HG03469 (cell line): ENCODE measurements at regions not wholly inside any gene's neighbourhood (a gene's known extent, or its start where the extent isn't known, plus 50 kb on each side); places are given as distances from the start of the nearest gene placed in this dataset.
A peak's percentile ranks its signal among the peaks of the same experiment; 100 is the strongest.
"Not testable (repeated sequence)": the region's sequence is repeated elsewhere in the genome, so short reads cannot be mapped to it uniquely, and the experiment has no call there.

Source experiments
- ATAC-seq: cut with Tn5 transposase; IDR thresholded peaks from one replicate; pipeline ENCODE4 v1.9.1; 2021; ENCODE audit warnings: mild to moderate bottlenecking, moderate library complexity, moderate number of reproducible peaks; ENCODE audit not compliant: unreplicated experiment

- ATAC-seq, result no peak
Measured at GRCh38 chrX:63581906-63582305, 203.1 kb downstream of the ARHGEF9 start.

- no peak for ATAC-seq
Measured at GRCh38 chrX:63581398-63581797, 203.6 kb downstream of the ARHGEF9 start.

DNA sequence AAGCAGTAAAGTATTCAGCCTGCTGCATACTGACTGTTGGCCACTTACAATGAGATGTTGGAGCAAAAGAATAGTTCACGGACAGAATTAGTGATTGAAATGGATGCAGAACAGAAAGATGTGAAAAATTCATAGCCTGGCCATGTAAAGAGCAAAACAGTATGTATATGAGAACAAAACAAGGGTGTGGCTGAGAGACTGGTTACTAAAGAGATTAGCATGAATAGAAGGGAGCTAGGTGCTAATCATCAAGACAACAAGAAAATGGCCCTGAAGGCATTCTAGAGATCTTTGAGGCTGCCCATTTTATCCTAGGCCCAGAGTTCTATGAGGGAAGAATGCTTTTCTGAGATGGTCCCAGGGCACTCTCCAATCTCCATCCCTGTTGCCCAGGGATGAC lies 208.5 kb downstream of the ARHGEF9 start:
- ATAC-seq, result no peak

DNA sequence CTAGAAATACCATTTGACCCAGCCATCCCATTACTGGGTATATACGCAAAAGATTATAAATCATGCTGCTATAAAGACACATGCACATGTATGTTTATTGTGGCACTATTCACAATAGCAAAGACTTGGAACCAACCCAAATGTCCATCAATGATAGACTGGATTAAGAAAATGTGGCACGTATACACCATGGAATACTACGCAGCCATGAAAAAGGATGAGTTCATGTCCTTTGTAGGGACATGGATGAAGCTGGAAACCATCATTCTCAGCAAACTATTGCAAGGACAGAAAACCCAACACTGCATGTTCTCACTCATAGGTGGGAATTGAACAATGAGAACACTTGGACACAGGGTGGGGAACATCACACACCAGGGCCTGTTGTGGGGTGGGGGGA lies 209.3 kb downstream of the ARHGEF9 start:
- not testable (repeated sequence) for ATAC-seq

GRCh38 chrX:63566856-63567255 lies 215.7 kb upstream of the SPIN4 start:
- ATAC-seq, result no peak

- no peak for ATAC-seq
Measured at GRCh38 chrX:63561425-63561824, 210.3 kb upstream of the SPIN4 start.

DNA sequence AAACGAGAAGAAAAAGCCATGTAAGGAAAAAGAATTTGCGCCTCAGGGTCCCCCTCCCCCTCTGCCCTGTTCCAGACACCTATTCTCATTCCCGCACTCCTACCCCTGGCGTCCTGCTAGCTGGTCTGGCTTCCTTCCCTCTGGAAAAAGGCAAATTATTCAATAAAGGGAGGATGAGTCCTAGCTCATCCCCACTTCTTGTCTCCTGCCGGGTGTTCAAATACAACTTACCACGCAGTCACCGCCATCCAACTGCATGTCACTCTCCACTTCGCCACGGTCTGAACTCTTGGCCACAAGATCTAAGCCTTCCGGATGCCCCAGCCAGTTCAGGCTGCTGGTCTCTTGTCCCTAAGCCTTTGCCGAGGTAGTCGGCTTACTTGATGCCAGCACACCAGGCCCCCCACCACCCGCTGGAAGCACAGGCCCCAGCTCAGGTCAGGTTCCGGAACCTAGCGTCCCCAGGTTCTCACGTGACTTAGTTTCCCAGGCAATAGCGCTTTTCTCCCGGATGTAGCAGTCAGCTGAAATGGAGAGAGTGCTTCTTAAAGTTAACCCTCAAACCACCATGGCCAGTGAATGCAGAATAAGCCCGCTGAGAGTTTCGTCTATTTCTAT lies 209.6 kb upstream of the SPIN4 start:
- ATAC-seq, result peak; percentile 95

DNA sequence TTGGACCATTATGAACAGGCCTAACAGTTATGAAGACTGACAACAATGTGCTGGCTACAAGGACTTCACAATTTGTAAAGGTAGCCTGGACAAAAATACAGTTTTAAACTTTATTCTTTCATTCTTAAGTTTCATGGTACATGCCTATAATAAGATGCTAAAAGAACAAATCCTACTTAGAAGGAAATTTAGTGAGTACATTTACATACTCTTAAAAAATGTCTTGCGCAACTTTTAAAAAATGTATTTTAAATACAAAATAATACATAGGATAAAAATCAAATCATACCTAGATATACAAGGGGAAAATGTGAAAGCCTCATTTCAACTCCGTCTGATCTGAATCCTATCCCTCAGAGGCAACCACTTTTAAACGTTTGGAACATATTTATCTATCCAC lies 200.7 kb upstream of the SPIN4 start:
- no peak for ATAC-seq

DNA sequence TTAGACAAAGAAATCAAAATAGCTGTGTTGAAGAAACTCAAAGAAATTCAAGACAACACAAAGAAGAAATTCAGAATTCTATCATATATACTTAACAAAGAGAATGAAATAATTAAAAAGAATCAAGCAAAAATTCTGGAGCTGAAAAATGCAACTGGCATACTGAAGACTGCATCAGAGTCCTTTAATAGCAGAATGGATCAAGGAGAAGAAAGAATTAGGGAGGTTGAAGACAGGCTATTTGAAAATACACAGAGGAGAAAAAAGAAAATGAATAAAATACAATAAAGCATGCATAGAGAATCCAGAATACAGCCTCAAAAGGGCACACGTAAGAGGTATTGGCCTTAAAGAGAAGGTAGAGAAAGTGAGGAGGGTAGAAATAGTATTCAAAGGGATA lies 179.5 kb upstream of the SPIN4 start:
- ATAC-seq, result no peak

DNA sequence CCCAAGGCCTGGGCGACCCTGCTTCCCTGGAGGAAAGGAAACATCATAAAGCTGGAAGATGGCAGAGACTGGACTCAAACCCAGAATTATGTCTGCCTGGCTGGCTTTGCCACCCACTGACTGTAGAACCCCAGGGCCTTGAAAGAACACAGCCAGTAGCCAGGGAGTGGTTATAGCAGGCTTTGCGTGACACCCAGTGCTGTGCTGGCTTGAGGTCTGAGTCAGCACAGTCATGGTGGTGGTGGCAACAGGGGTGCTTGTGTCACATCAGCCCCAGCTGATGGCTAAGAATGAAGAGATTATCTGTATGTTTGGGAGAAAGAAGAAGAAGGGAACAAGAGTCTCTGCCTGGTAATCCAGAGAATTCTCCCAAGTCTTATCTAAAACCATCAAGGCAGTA lies 178.8 kb upstream of the SPIN4 start:
- no peak for ATAC-seq

DNA sequence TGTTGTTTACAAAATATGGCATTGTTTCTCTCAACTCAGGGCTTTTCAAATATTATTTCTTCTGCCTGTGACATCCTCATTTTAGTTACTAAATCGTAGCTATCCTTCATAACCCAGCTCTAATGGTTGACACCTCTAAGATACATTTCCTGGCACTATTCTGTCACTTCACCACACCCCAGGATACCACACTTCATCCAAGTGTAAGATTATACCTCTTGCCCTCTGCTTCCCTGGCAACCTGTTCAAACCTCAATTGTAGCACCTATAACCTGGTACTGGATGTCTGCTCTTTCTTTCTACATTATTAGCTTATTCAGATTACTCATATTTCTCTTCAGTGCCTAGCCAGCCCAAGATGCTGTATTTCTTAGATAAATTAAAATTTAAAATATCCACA lies 175.7 kb upstream of the SPIN4 start:
- ATAC-seq, result no peak

GRCh38 chrX:63525491-63525890 lies 174.4 kb upstream of the SPIN4 start:
- ATAC-seq, result no peak

- ATAC-seq, result not testable (repeated sequence)
Measured at GRCh38 chrX:63519368-63519767, 168.2 kb upstream of the SPIN4 start.

GRCh38 chrX:63514569-63515080 lies 163.5 kb upstream of the SPIN4 start:
- no peak for ATAC-seq

- no peak for ATAC-seq
Measured at GRCh38 chrX:63513825-63514568, 162.9 kb upstream of the SPIN4 start.

DNA sequence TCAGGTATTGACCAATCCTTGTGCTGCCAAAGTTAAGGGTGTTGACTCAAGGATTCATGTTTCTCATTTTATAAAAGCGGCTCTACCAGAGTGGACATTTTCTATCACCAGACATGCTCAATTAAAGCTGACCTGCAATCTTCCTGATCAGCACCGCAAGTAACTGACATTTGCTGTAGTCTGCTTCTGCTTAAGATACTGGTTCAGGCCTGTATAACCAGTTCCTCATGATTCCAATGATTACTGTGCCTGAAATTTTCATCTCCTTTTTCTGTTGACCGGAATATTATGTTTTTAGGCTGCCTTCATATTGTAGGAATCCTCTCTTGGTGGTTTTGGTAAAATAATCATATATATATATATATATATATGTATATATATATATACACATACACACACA lies 160.2 kb upstream of the SPIN4 start:
- ATAC-seq, result no peak

GRCh38 chrX:63508668-63509067 lies 157.5 kb upstream of the SPIN4 start:
- ATAC-seq, result no peak

GRCh38 chrX:63506320-63506719 lies 155.2 kb upstream of the SPIN4 start:
- no peak for ATAC-seq

DNA sequence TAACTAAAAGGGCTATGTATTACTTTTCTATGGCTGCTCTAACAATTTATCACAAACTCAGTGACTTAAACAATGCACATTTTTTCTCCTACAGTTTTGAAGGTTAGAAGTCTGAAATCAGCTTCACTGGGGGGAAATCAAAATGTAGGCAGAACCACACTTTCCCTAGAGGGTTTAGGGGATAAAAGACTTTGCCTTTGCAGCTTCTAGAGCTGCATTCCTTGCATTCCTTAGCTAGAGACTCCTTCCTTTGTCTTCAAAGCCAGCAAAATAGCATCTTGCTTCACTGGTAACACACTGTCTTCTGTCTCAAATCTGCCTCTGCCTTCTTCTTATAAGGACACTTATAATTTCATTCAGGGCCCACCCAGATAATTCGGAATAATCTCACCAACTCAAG lies 152.4 kb upstream of the SPIN4 start:
- no peak for ATAC-seq

GRCh38 chrX:63488546-63489373 lies 137.6 kb upstream of the SPIN4 start:
- no peak for ATAC-seq

GRCh38 chrX:63475200-63475599 lies 124.1 kb upstream of the SPIN4 start:
- ATAC-seq, result no peak

DNA sequence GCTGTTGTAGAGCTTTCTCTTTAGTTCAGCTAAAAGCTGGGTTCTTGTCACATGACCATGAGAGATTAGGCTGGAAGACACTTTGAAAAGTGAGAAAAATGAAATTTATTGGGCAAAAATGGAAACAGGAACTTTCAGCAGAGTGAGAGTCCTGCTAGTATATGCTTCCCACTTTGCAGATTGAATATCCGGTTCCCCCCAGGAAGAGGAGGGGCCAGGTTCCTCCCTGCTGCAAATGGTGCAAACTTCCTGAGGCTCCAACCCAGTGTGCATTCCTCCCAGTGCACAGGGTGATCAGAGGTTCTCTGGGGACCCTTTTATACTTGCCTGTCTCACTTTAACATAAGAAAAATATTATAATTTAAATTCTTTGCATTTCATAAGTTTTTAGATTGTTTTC lies 119.9 kb upstream of the SPIN4 start:
- no peak for ATAC-seq
